PC-9 (cell line): ENCODE measurements at regions not wholly inside any gene's neighbourhood (a gene's known extent, or its start where the extent isn't known, plus 50 kb on each side); places are given as distances from the start of the nearest gene placed in this dataset.

Experiments
- BruUV-seq: library from RNA; stranded (reverse); fragments of 400-500 nt; replicated peaks from 2 replicates; lab custom pipeline; 2021; lab: Mats Ljungman, UMichigan
- CTCF ChIA-PET: fragments of 300-600 bp; sonication (Branson Sonifier 250); formaldehyde crosslinking; loops from one replicate; lab custom pipeline; 2022; ENCODE audit warnings: antibody characterized with exemption; lab: Charles Lee
- POLR2A ChIA-PET: fragments of 300-600 bp; sonication (Branson Sonifier 250); formaldehyde crosslinking; loops from one replicate; lab custom pipeline; 2022; ENCODE audit warnings: antibody characterized with exemption; ENCODE audit not compliant: unreplicated experiment; lab: Charles Lee
- DNase-seq, 2 experiments: peaks; one replicate each; pipeline versions ENCODE4 v3.0.0 to v3.0.0-alpha.2; 2015 to 2022; ENCODE audit warnings: mixed read lengths in 1 of 2
- H2AFZ ChIP-seq: fragments of 200-600 bp; sonication (generic); 2 replicates; pipeline ENCODE4 v1.8.1; 2017; ENCODE audit warnings: antibody characterized with exemption
- H3F3A ChIP-seq: fragments of 200-600 bp; sonication (generic); 2 replicates; pipeline ENCODE4 v1.8.1; 2017; ENCODE audit warnings: antibody characterized with exemption, mild to moderate bottlenecking, low read depth; ENCODE audit not compliant: insufficient read depth
- H3K27ac ChIP-seq: fragments of 200-600 bp; sonication (generic); 2 replicates; pipeline ENCODE4 v1.6.1; 2016; ENCODE audit warnings: mixed run types
- H3K27me3 ChIP-seq: fragments of 200-600 bp; sonication (generic); 2 replicates; pipeline ENCODE4 v1.6.1; 2016; ENCODE audit warnings: low read depth, mixed run types; ENCODE audit not compliant: insufficient read depth
- H3K36me3 ChIP-seq: fragments of 200-600 bp; sonication (generic); 2 replicates; pipeline ENCODE4 v1.6.1; 2016; ENCODE audit warnings: low read depth, mixed run types
- H3K4me1 ChIP-seq: fragments of 200-600 bp; sonication (generic); replicated peaks from 2 replicates; pipeline ENCODE4 v1.6.1; 2016; ENCODE audit warnings: mixed run types; ENCODE audit not compliant: insufficient read depth
- H3K4me2 ChIP-seq: fragments of 200-600 bp; sonication (generic); 2 replicates; pipeline ENCODE4 v1.6.1; 2017; ENCODE audit warnings: mixed run types
- H3K4me3 ChIP-seq: fragments of 200-600 bp; sonication (generic); 2 replicates; pipeline ENCODE4 v1.6.1; 2016; ENCODE audit warnings: mixed run types
- H3K79me2 ChIP-seq: fragments of 200-600 bp; sonication (generic); 2 replicates; pipeline ENCODE4 v1.6.1; 2017; ENCODE audit warnings: low read depth, mixed run types
- H3K9me2 ChIP-seq: fragments of 200-600 bp; sonication (generic); 2 replicates; pipeline ENCODE4 v1.8.1; 2017; ENCODE audit warnings: mild to moderate bottlenecking; ENCODE audit not compliant: insufficient read depth
- H3K9me3 ChIP-seq: fragments of 200-600 bp; sonication (generic); 2 replicates; pipeline ENCODE4 v1.8.1; 2016; ENCODE audit warnings: low read depth; ENCODE audit not compliant: insufficient read depth
- H4K20me1 ChIP-seq: fragments of 200-600 bp; sonication (generic); 2 replicates; pipeline ENCODE4 v1.8.1; 2017; ENCODE audit not compliant: insufficient read depth
- EZH2 ChIP-seq: fragments of 200-600 bp; sonication (generic); IDR thresholded peaks from 2 replicates; pipeline ENCODE4 v1.8.0; 2017; ENCODE audit warnings: antibody characterized with exemption, low read depth
- intact Hi-C: fragments of 100-400 bp; cut with micrococcal nuclease; formaldehyde crosslinking; loops from one replicate; pipeline ENCODE4 v1.10.0; 2022; ENCODE audit not compliant: unreplicated experiment
- TF ChIP-seq, protein P1 (sequence below): fragments of 200-600 bp; sonication (generic); conservative IDR thresholded peaks from 2 replicates; pipeline ENCODE4 v1.6.1; 2017; ENCODE audit warnings: mixed run types, antibody characterized with exemption, mild to moderate bottlenecking, moderate library complexity

GRCh38 chr22:22404598-22405284, 103.8 kb downstream of the ZNF280B start:
- Histone ChIP-seq H3K27ac (no peak overlapping the region), H4K20me1 (no peaks in the 10 kb centered on the region), H3K4me2 (no peak overlapping the region), H3K36me3 (no peaks in the 10 kb centered on the region), H3F3A (no peaks in the 10 kb centered on the region), H3K79me2 (no peaks in the 10 kb centered on the region), H3K9me3 (no peaks in the 10 kb centered on the region), H3K4me1 (no peaks in the 10 kb centered on the region), H3K4me3 (no peak overlapping the region), H3K27me3 (peaks cover 22% of the 10 kb centered on the region), H2AFZ (no peak overlapping the region), H3K9me2 (no peaks in the 10 kb centered on the region)
- no TSS peak for BruUV-seq
- no peak for DNase-seq
- POLR2A ChIA-PET = interaction anchor here (0.6 kb wide), 1 partner anchor 82 kb away, joined by 3 read pairs; no protein-coding TSS in a partner anchor
- intact Hi-C loops = no loop called here
- CTCF ChIA-PET = no interaction called here
- TF ChIP-seq, protein P1, sequence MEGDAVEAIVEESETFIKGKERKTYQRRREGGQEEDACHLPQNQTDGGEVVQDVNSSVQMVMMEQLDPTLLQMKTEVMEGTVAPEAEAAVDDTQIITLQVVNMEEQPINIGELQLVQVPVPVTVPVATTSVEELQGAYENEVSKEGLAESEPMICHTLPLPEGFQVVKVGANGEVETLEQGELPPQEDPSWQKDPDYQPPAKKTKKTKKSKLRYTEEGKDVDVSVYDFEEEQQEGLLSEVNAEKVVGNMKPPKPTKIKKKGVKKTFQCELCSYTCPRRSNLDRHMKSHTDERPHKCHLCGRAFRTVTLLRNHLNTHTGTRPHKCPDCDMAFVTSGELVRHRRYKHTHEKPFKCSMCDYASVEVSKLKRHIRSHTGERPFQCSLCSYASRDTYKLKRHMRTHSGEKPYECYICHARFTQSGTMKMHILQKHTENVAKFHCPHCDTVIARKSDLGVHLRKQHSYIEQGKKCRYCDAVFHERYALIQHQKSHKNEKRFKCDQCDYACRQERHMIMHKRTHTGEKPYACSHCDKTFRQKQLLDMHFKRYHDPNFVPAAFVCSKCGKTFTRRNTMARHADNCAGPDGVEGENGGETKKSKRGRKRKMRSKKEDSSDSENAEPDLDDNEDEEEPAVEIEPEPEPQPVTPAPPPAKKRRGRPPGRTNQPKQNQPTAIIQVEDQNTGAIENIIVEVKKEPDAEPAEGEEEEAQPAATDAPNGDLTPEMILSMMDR = no peak
- no peak for TF ChIP-seq EZH2

GRCh38 chr22:22406445-22407027, 102.0 kb downstream of the ZNF280B start:
- intact Hi-C loops = no loop called here
- TF ChIP-seq, protein P1 = no peak
- no peak for TF ChIP-seq EZH2
- H3K9me2 ChIP-seq = no peaks in the 10 kb centered on the region
- no peak overlapping the region for H3K4me3 ChIP-seq
- no peaks in the 10 kb centered on the region for H3K79me2 ChIP-seq
- H3K36me3 ChIP-seq = no peaks in the 10 kb centered on the region
- no peak overlapping the region for H3K4me2 ChIP-seq
- no peak overlapping the region for H3K27ac ChIP-seq
- no peaks in the 10 kb centered on the region for H3K4me1 ChIP-seq
- H4K20me1 ChIP-seq = no peaks in the 10 kb centered on the region
- no peak overlapping the region for H2AFZ ChIP-seq
- peaks cover 20% of the 10 kb centered on the region for H3K27me3 ChIP-seq
- CTCF ChIA-PET = no interaction called here
- POLR2A ChIA-PET = no interaction called here
- no TSS peak for BruUV-seq
- no peaks in the 10 kb centered on the region for H3K9me3 ChIP-seq
- H3F3A ChIP-seq = no peaks in the 10 kb centered on the region
- no peak for DNase-seq

DNA sequence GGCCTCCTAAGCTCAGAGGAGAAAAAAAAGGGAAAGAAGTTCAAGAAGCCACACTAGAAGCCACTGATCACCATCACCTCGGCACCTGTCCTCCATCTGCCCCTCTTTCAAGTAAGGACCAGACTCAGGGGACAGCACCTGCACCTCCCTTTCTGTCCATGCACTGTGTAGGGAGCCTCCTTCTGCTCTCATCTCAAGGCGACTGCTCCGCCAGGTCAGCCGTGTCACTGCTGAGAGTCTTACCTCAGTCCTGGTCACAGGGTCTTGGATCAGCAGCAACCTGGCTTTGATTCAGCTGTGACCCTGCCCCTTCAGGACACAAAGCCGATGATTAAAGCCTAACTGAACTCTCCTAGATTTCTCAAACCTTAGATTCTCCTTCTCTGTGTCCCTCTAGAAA, 101.5 kb downstream of the ZNF280B start:
- Histone ChIP-seq H3K9me3 (no peaks in the 10 kb centered on the region), H3K27ac (no peak overlapping the region), H2AFZ (no peak overlapping the region), H3K79me2 (no peaks in the 10 kb centered on the region), H3F3A (no peaks in the 10 kb centered on the region), H3K4me3 (no peak overlapping the region), H3K36me3 (no peaks in the 10 kb centered on the region), H4K20me1 (no peaks in the 10 kb centered on the region), H3K4me1 (no peaks in the 10 kb centered on the region), H3K4me2 (no peak overlapping the region), H3K27me3 (peaks cover 20% of the 10 kb centered on the region), H3K9me2 (no peaks in the 10 kb centered on the region)
- TF ChIP-seq EZH2 = no peak
- TF ChIP-seq, protein P1 = no peak
- no peak for DNase-seq
- POLR2A ChIA-PET = no interaction called here
- BruUV-seq = no TSS peak
- CTCF ChIA-PET = no interaction called here
- intact Hi-C loops = no loop called here
